MM.1S (cell line): ENCODE measurements at regions not wholly inside any gene's neighbourhood (a gene's known extent, or its start where the extent isn't known, plus 50 kb on each side); places are given as distances from the start of the nearest gene placed in this dataset.

ENCODE experiments used
- DNase-seq: peaks from one replicate; pipeline ENCODE4 v3.0.0-alpha.2; 2015
- H2AFZ ChIP-seq: fragments of 300-600 bp; sonication (generic); 2 replicates; pipeline ENCODE4 v1.6.0; 2016; ENCODE audit warnings: antibody characterized with exemption, low read length
- H3F3A ChIP-seq: fragments of 300-600 bp; sonication (generic); 2 replicates; pipeline ENCODE4 v1.6.1; 2016; ENCODE audit warnings: mild to moderate bottlenecking, antibody characterized with exemption, low read length, moderate library complexity, mixed read lengths; ENCODE audit not compliant: insufficient read depth
- H3K27ac ChIP-seq: fragments of 300-600 bp; sonication (generic); 2 replicates; pipeline ENCODE4 v1.5.1; 2016; ENCODE audit warnings: mild to moderate bottlenecking, low read length
- H3K27me3 ChIP-seq: fragments of 300-600 bp; sonication (generic); replicated peaks from 2 replicates; pipeline ENCODE4 v1.6.0; 2016; ENCODE audit warnings: low read length; ENCODE audit not compliant: insufficient read depth
- H3K36me3 ChIP-seq: fragments of 300-600 bp; sonication (generic); replicated peaks from 2 replicates; pipeline ENCODE4 v1.6.1; 2016; ENCODE audit warnings: mild to moderate bottlenecking, low read length, mixed read lengths; ENCODE audit not compliant: insufficient read depth
- H3K4me1 ChIP-seq: fragments of 300-600 bp; sonication (generic); 2 replicates; pipeline ENCODE4 v1.6.1; 2016; ENCODE audit warnings: low read length, mixed read lengths
- H3K4me2 ChIP-seq: fragments of 300-600 bp; sonication (generic); 2 replicates; pipeline ENCODE4 v1.6.0; 2016; ENCODE audit warnings: low read depth, low read length
- H3K4me3 ChIP-seq: fragments of 300-600 bp; sonication (generic); 2 replicates; pipeline ENCODE4 v1.5.1; 2016; ENCODE audit warnings: low read length, mixed read lengths
- H3K79me2 ChIP-seq: fragments of 300-600 bp; sonication (generic); 2 replicates; pipeline ENCODE4 v1.6.1; 2016; ENCODE audit warnings: mixed run types, low read length, mixed read lengths
- H3K9ac ChIP-seq: fragments of 300-600 bp; sonication (generic); 2 replicates; pipeline ENCODE4 v1.6.1; 2016; ENCODE audit warnings: low read length, mixed read lengths
- H3K9me2 ChIP-seq: fragments of 300-600 bp; sonication (generic); replicated peaks from 2 replicates; pipeline ENCODE4 v1.6.1; 2016; ENCODE audit warnings: mild to moderate bottlenecking, low read length, mixed read lengths; ENCODE audit not compliant: insufficient read depth
- H3K9me3 ChIP-seq: fragments of 300-600 bp; sonication (generic); replicated peaks from 2 replicates; pipeline ENCODE4 v1.6.1; 2016; ENCODE audit warnings: mild to moderate bottlenecking, low read length, mixed read lengths; ENCODE audit not compliant: insufficient read depth
- H4K20me1 ChIP-seq: fragments of 300-600 bp; sonication (generic); 2 replicates; pipeline ENCODE4 v1.6.1; 2016; ENCODE audit warnings: mild to moderate bottlenecking, low read length, moderate library complexity, mixed read lengths; ENCODE audit not compliant: insufficient read depth
- EZH2 ChIP-seq: fragments of 300-600 bp; sonication (generic); optimal IDR thresholded peaks from 2 replicates; pipeline ENCODE3; 2017; ENCODE audit warnings: low read depth, mild to moderate bottlenecking, antibody characterized with exemption, low read length, mixed read lengths
- EZH2phosphoT487 ChIP-seq: fragments of 300-600 bp; sonication (generic); IDR thresholded peaks from 2 replicates; pipeline ENCODE4 v1.6.1; 2018; ENCODE audit warnings: antibody characterized with exemption, low read length
- TF ChIP-seq, protein P1 (sequence below): fragments of 300-600 bp; sonication (generic); IDR thresholded peaks from 2 replicates; pipeline ENCODE4 v1.5.1; 2016; ENCODE audit warnings: antibody characterized with exemption, low read length, mixed read lengths

DNA sequence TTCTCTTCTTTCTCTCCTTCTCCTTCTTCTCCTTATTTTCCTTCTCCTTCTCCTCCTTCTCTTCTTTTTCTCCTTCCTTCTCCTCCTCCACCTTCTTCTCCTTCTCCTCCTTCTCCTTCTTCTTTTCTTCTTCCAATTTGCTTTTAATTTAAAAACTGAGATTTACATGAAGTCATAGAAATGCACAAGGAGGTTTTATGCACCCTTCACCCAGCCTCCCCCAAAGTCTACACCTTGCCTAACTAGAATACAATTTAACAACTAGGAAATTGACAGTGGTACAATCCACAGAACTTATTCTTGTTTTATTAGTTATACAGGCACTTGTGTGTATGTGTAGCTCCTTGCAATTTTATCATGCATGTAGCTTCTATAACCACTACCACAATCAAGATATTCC lies 826.7 kb downstream of the KCNJ2 start:
- Histone ChIP-seq H3K4me2 (no peak overlapping the region), H3K9me2 (no peaks in the 10 kb centered on the region)

DNA sequence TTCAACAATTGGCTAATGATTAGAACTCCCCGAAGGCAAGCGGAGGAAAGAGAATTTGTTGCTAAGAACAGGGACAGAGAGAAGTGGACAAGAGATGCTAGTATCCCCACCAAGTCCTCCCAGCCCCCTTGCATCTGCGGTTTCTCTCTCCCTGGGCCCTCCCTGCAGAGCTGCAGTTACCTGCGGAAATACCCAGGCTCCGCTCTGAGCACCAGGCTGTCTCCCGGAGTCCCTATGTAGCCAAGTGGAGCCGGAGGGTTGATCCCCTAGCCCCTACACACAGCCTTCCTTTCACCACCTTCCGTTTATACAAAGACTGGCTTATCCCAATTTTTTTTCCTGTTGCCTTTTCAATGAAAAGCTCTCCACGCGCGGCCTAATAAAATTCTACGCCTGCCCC lies 834.4 kb downstream of the KCNJ2 start:
- H3F3A ChIP-seq, result no peaks in the 10 kb centered on the region
- no peaks in the 10 kb centered on the region for H3K36me3 ChIP-seq
- no peak overlapping the region for H3K4me2 ChIP-seq
- H3K27ac ChIP-seq, result no peak overlapping the region
- no peaks in the 10 kb centered on the region for H3K9me2 ChIP-seq
- TF ChIP-seq EZH2, result no peak
- TF ChIP-seq, protein P1, sequence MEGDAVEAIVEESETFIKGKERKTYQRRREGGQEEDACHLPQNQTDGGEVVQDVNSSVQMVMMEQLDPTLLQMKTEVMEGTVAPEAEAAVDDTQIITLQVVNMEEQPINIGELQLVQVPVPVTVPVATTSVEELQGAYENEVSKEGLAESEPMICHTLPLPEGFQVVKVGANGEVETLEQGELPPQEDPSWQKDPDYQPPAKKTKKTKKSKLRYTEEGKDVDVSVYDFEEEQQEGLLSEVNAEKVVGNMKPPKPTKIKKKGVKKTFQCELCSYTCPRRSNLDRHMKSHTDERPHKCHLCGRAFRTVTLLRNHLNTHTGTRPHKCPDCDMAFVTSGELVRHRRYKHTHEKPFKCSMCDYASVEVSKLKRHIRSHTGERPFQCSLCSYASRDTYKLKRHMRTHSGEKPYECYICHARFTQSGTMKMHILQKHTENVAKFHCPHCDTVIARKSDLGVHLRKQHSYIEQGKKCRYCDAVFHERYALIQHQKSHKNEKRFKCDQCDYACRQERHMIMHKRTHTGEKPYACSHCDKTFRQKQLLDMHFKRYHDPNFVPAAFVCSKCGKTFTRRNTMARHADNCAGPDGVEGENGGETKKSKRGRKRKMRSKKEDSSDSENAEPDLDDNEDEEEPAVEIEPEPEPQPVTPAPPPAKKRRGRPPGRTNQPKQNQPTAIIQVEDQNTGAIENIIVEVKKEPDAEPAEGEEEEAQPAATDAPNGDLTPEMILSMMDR, result no peak
- no peak for TF ChIP-seq EZH2phosphoT487
- no peaks in the 10 kb centered on the region for H4K20me1 ChIP-seq
- no peaks in the 10 kb centered on the region for H3K4me1 ChIP-seq
- H3K79me2 ChIP-seq, result no peaks in the 10 kb centered on the region
- H2AFZ ChIP-seq, result no peak overlapping the region
- H3K4me3 ChIP-seq, result no peak overlapping the region
- no peaks in the 10 kb centered on the region for H3K27me3 ChIP-seq
- H3K9ac ChIP-seq, result no peak overlapping the region
- H3K9me3 ChIP-seq, result no peaks in the 10 kb centered on the region
- no peak for DNase-seq

More for the DNA sequence above, 826.7 kb downstream of the KCNJ2 start:
- TF ChIP-seq EZH2phosphoT487, result no peak
- TF ChIP-seq EZH2, result no peak
- H4K20me1 ChIP-seq, result no peaks in the 10 kb centered on the region
- H2AFZ ChIP-seq, result no peak overlapping the region
- no peaks in the 10 kb centered on the region for H3K27me3 ChIP-seq
- H3K36me3 ChIP-seq, result no peaks in the 10 kb centered on the region
- no peak overlapping the region for H3K4me3 ChIP-seq
- no peaks in the 10 kb centered on the region for H3K79me2 ChIP-seq
- H3K9me3 ChIP-seq, result no peaks in the 10 kb centered on the region
- H3K9ac ChIP-seq, result no peak overlapping the region
- no peaks in the 10 kb centered on the region for H3K4me1 ChIP-seq
- DNase-seq, result no peak
- H3K27ac ChIP-seq, result no peak overlapping the region
- H3F3A ChIP-seq, result no peaks in the 10 kb centered on the region

DNA sequence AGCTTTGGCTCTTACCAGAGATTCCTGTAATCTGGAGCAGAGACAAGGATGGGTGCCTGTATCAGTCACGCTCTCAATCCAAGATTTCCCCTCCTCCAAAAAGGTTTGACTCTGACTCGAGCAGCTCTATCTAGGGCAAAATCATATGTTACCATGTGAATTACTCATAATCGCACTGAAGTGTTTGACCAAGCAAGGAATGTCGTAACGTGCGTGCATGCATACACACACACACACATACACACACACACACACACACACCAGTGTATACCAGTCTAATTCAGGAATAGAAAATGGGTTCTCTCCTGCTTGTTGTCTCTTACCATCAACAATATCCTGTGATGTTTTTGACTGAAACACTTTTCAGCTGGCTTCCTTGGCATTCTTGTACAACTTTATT lies 835.1 kb downstream of the KCNJ2 start:
- Histone ChIP-seq H3K79me2 (no peaks in the 10 kb centered on the region), H3K9ac (no peak overlapping the region), H3K27me3 (no peaks in the 10 kb centered on the region), H3K36me3 (no peaks in the 10 kb centered on the region), H4K20me1 (no peaks in the 10 kb centered on the region), H3K4me1 (no peaks in the 10 kb centered on the region), H3K9me2 (no peaks in the 10 kb centered on the region), H3K9me3 (no peaks in the 10 kb centered on the region), H3K4me2 (no peak overlapping the region), H3F3A (no peaks in the 10 kb centered on the region), H2AFZ (no peak overlapping the region), H3K27ac (no peak overlapping the region), H3K4me3 (no peak overlapping the region)
- TF ChIP-seq, protein P1, result no peak
- TF ChIP-seq EZH2phosphoT487 (no peak), EZH2 (no peak)
- DNase-seq, result no peak

DNA sequence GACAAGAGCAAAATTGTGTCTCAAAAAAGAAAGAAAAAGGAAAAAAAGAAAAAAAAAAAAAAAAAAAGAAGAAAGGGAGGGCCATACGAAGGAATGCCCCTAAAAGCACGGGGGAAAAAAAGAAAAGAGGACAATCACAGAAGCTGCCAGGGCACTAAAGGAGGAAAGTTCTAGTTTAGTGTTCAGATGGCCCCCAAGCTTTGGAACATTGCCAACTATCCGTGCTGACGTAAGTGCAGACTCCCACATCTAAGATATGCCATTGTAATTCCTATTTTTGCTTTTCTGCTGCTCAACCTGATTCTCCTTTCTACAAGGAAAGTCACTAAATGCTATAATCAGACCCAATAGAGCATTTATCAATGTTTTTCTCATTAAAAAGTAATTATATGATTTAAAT lies 842.1 kb downstream of the KCNJ2 start:
- Histone ChIP-seq H3K9me3 (no peaks in the 10 kb centered on the region), H2AFZ (no peak overlapping the region), H3K27me3 (no peaks in the 10 kb centered on the region), H3F3A (no peaks in the 10 kb centered on the region), H3K4me3 (no peak overlapping the region), H4K20me1 (no peaks in the 10 kb centered on the region), H3K4me1 (no peaks in the 10 kb centered on the region), H3K9me2 (no peaks in the 10 kb centered on the region), H3K9ac (no peak overlapping the region), H3K79me2 (no peaks in the 10 kb centered on the region), H3K4me2 (no peak overlapping the region), H3K36me3 (no peaks in the 10 kb centered on the region), H3K27ac (no peak overlapping the region)
- no peak for DNase-seq
- TF ChIP-seq, protein P1, result no peak
- TF ChIP-seq EZH2phosphoT487, result no peak
- no peak for TF ChIP-seq EZH2
